Stimulated activated naive CD8-positive, alpha-beta T cell treated with anti-CD3 and anti-CD28 coated beads, Interleukin-15, Interleukin-2, amounts not matched to agents 100 ng/mL and 50 ng/mL, for 24 hours (primary cell): ENCODE measurements at regions not wholly inside any gene's neighbourhood (a gene's known extent, or its start where the extent isn't known, plus 50 kb on each side); places are given as distances from the start of the nearest gene placed in this dataset.
"Not testable (repeated sequence)": the region's sequence is repeated elsewhere in the genome, so short reads cannot be mapped to it uniquely, and the experiment has no call there.

Experiments
- H3K27ac Mint-ChIP-seq: one replicate; pipeline ENCODE4 v1.8.0; 2021; ENCODE audit warnings: mild to moderate bottlenecking, mixed read lengths
- H3K27me3 Mint-ChIP-seq: one replicate; pipeline ENCODE4 v1.8.0; 2021; ENCODE audit warnings: mixed read lengths
- H3K36me3 Mint-ChIP-seq: one replicate; pipeline ENCODE4 v1.8.0; 2021; ENCODE audit warnings: low read depth, mixed read lengths
- H3K4me1 Mint-ChIP-seq: one replicate; pipeline ENCODE4 v1.8.0; 2021; ENCODE audit warnings: low read depth, mixed read lengths
- H3K4me3 Mint-ChIP-seq: one replicate; pipeline ENCODE4 v1.8.0; 2021; ENCODE audit warnings: mild to moderate bottlenecking, mixed read lengths
- H3K9me3 Mint-ChIP-seq: one replicate; pipeline ENCODE4 v1.8.0; 2021; ENCODE audit warnings: mixed read lengths

- H3K27me3 Mint-ChIP-seq, H3K27ac Mint-ChIP-seq, H3K36me3 Mint-ChIP-seq, H3K9me3 Mint-ChIP-seq, H3K4me1 Mint-ChIP-seq, H3K4me3 Mint-ChIP-seq: not testable (repeated sequence)
Measured at GRCh38 chr2:113813396-113813795, 57.0 kb upstream of the SLC35F5 start.

GRCh38 chr2:113812204-113812603, 55.8 kb upstream of the SLC35F5 start:
- no peaks in the 10 kb centered on the region for H3K9me3 Mint-ChIP-seq
- no peaks in the 10 kb centered on the region for H3K36me3 Mint-ChIP-seq
- no peaks in the 10 kb centered on the region for H3K27me3 Mint-ChIP-seq
- no peak overlapping the region for H3K27ac Mint-ChIP-seq
- no peak overlapping the region for H3K4me3 Mint-ChIP-seq
- no peaks in the 10 kb centered on the region for H3K4me1 Mint-ChIP-seq

GRCh38 chr2:113809076-113809736, 52.8 kb upstream of the SLC35F5 start:
- no peaks in the 10 kb centered on the region for H3K27me3 Mint-ChIP-seq
- no peaks in the 10 kb centered on the region for H3K36me3 Mint-ChIP-seq
- no peak overlapping the region for H3K4me3 Mint-ChIP-seq
- no peaks in the 10 kb centered on the region for H3K9me3 Mint-ChIP-seq
- H3K4me1 Mint-ChIP-seq, result no peaks in the 10 kb centered on the region
- no peak overlapping the region for H3K27ac Mint-ChIP-seq

- Mint-ChIP-seq H3K9me3 (no peaks in the 10 kb centered on the region), H3K4me1 (no peaks in the 10 kb centered on the region), H3K4me3 (no peak overlapping the region), H3K27me3 (no peaks in the 10 kb centered on the region), H3K36me3 (no peaks in the 10 kb centered on the region), H3K27ac (no peak overlapping the region)
Measured at GRCh38 chr2:113807721-113808120, 51.3 kb upstream of the SLC35F5 start.

- Mint-ChIP-seq H3K4me3 (no peak overlapping the region), H3K9me3 (no peaks in the 10 kb centered on the region), H3K36me3 (no peaks in the 10 kb centered on the region), H3K27ac (no peak overlapping the region), H3K27me3 (no peaks in the 10 kb centered on the region), H3K4me1 (no peaks in the 10 kb centered on the region)
Measured at GRCh38 chr2:113806217-113806913, 49.9 kb upstream of the SLC35F5 start.
